Activated CD8-positive, alpha-beta memory T cell treated with anti-CD3 and anti-CD28 coated beads, Interleukin-2, amount 50 U/mL, for 1 hour (primary cell): ENCODE measurements at regions not wholly inside any gene's neighbourhood (a gene's known extent, or its start where the extent isn't known, plus 50 kb on each side); places are given as distances from the start of the nearest gene placed in this dataset.
A peak's percentile ranks its signal among the peaks of the same experiment; 100 is the strongest.
"Not testable (repeated sequence)": the region's sequence is repeated elsewhere in the genome, so short reads cannot be mapped to it uniquely, and the experiment has no call there.

Experiments
- DNase-seq: peaks from one replicate; pipeline ENCODE4 v3.0.0-alpha.2; 2020; ENCODE audit errors: extremely low read depth

- no peak for DNase-seq
These were observed 52.2 kb upstream of the ABCA1 start for GRCh38 chr9:104980039-104980654.

- no peak for DNase-seq
These were observed 53.7 kb upstream of the ABCA1 start for GRCh38 chr9:104981543-104982129.

- no peak for DNase-seq
These were observed 54.6 kb upstream of the ABCA1 start for GRCh38 chr9:104982543-104982942.

GRCh38 chr9:104983491-104983890 is 55.5 kb upstream of the ABCA1 start:
- no peak for DNase-seq

GRCh38 chr9:104984121-104984520 is 56.2 kb upstream of the ABCA1 start:
- no peak for DNase-seq

- no peak for DNase-seq
These were observed 56.6 kb upstream of the ABCA1 start for GRCh38 chr9:104984542-104984941.

- DNase-seq: no peak
These were observed 57.0 kb upstream of the ABCA1 start for GRCh38 chr9:104984948-104985347.

- no peak for DNase-seq
These were observed 58.1 kb upstream of the ABCA1 start for GRCh38 chr9:104986096-104986495.

- DNase-seq: no peak
These were observed 59.8 kb upstream of the ABCA1 start for GRCh38 chr9:104987743-104988142.

GRCh38 chr9:104988539-104988938 is 60.6 kb upstream of the ABCA1 start:
- DNase-seq: no peak

- DNase-seq: peak; percentile 39
These were observed 63.4 kb upstream of the ABCA1 start for GRCh38 chr9:104991144-104991953.

GRCh38 chr9:104992659-104993058 is 64.7 kb upstream of the ABCA1 start:
- DNase-seq: no peak

GRCh38 chr9:104993291-104993963 is 65.5 kb upstream of the ABCA1 start:
- no peak for DNase-seq

- no peak for DNase-seq
These were observed 69.6 kb upstream of the ABCA1 start for GRCh38 chr9:104997536-104997935.

- DNase-seq: no peak
These were observed 71.2 kb upstream of the ABCA1 start for GRCh38 chr9:104999136-104999535.

GRCh38 chr9:105000529-105000928 is 72.6 kb upstream of the ABCA1 start:
- DNase-seq: not testable (repeated sequence)

- DNase-seq: no peak
These were observed 76.6 kb upstream of the ABCA1 start for GRCh38 chr9:105004466-105005090.

- no peak for DNase-seq
These were observed 77.2 kb upstream of the ABCA1 start for GRCh38 chr9:105005186-105005585.

- no peak for DNase-seq
These were observed 78.6 kb upstream of the ABCA1 start for GRCh38 chr9:105006514-105006913.

- no peak for DNase-seq
These were observed 79.2 kb upstream of the ABCA1 start for GRCh38 chr9:105007143-105007542.

GRCh38 chr9:105010089-105010488 is 82.1 kb upstream of the ABCA1 start:
- not testable (repeated sequence) for DNase-seq

- DNase-seq: no peak
These were observed 94.0 kb upstream of the ABCA1 start for GRCh38 chr9:105021917-105022316.
